GM12875 (cell line): ENCODE measurements at regions not wholly inside any gene's neighbourhood (a gene's known extent, or its start where the extent isn't known, plus 50 kb on each side); places are given as distances from the start of the nearest gene placed in this dataset.

Experiments used
- H3K4me3 ChIP-seq: one replicate; pipeline ENCODE4 v1.5.1; 2011; ENCODE audit warnings: low read depth, low read length, control low read depth
- TF ChIP-seq, protein P1 (sequence below): IDR thresholded peaks from 2 replicates; pipeline ENCODE4 v1.5.1; 2011; ENCODE audit warnings: low read depth, mild to moderate bottlenecking, control low read depth, inconsistent platforms, low read length, moderate library complexity, borderline replicate concordance; ENCODE audit not compliant: insufficient read depth

GRCh38 chr4:57424232-57424897 is 314.2 kb upstream of the IGFBP7 start:
- TF ChIP-seq, protein P1, sequence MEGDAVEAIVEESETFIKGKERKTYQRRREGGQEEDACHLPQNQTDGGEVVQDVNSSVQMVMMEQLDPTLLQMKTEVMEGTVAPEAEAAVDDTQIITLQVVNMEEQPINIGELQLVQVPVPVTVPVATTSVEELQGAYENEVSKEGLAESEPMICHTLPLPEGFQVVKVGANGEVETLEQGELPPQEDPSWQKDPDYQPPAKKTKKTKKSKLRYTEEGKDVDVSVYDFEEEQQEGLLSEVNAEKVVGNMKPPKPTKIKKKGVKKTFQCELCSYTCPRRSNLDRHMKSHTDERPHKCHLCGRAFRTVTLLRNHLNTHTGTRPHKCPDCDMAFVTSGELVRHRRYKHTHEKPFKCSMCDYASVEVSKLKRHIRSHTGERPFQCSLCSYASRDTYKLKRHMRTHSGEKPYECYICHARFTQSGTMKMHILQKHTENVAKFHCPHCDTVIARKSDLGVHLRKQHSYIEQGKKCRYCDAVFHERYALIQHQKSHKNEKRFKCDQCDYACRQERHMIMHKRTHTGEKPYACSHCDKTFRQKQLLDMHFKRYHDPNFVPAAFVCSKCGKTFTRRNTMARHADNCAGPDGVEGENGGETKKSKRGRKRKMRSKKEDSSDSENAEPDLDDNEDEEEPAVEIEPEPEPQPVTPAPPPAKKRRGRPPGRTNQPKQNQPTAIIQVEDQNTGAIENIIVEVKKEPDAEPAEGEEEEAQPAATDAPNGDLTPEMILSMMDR, result no peak
- H3K4me3 ChIP-seq, result no peak overlapping the region

- TF ChIP-seq, protein P1, result no peak
Measured at GRCh38 chr4:57418133-57418532, 307.9 kb upstream of the IGFBP7 start.

GRCh38 chr4:57412259-57413054 is 302.3 kb upstream of the IGFBP7 start:
- H3K4me3 ChIP-seq, result no peak overlapping the region

More at GRCh38 chr4:57418133-57418532, 307.9 kb upstream of the IGFBP7 start:
- no peak overlapping the region for H3K4me3 ChIP-seq

DNA sequence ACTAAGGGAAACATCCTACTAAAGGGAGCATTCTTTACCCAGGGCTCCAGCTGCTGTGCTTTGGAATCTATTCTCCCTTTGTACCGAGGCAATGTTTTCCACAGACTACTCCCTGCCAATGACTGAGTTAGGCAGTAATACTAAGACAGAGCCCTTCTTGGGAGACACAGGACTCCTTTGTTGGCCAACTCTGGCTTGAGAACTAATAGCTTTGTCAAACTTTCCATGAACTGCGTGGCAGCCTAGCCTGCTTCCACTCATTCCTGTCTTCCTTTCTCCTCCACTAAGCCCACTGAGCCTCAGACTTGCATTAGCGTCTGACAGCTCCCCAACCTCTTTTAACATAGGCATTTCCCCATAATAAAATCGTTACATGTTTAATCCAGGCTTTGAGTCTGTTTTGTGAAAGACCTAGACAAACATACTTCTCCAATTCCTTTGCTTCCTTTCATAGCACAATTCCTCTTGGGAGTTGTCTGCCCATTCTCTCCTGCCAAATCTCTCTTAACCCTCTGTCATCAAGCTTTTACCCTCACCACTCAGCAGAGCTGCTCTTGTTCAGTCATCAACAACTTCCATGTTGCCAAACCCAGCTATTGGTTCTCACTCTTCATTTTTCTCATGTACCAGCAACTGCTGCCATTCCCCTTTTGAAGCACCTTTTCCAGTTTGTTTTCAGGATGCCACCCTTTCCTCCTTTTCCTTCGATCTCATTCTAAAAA is 300.3 kb upstream of the IGFBP7 start:
- TF ChIP-seq, protein P1, result no peak
- H3K4me3 ChIP-seq, result no peak overlapping the region

More at GRCh38 chr4:57412259-57413054, 302.3 kb upstream of the IGFBP7 start:
- TF ChIP-seq, protein P1, result no peak

DNA sequence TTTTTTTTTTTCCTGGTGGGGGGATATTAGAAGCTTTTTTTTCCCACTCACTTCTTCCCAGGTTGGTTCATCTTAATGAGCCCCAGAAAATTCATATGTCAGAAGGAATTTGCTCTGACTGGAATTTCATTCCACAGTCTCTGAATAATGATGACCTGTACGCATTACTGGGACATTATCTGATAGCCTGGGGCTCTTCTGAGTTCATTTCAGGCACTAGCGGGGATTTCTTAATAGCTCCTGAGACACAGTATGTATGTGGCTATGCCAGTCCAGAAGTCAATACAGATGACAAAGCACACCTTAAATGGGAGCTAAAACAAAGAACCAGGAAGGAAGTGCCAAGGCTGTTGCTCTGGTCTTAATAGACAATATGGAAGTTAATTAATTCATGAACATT is 295.2 kb upstream of the IGFBP7 start:
- no peak overlapping the region for H3K4me3 ChIP-seq
- TF ChIP-seq, protein P1, result no peak

GRCh38 chr4:57404483-57404882 is 294.3 kb upstream of the IGFBP7 start:
- H3K4me3 ChIP-seq, result no peak overlapping the region
- TF ChIP-seq, protein P1, result no peak
